GM12865 (cell line): ENCODE measurements at regions not wholly inside any gene's neighbourhood (a gene's known extent, or its start where the extent isn't known, plus 50 kb on each side); places are given as distances from the start of the nearest gene placed in this dataset.
A peak's percentile ranks its signal among the peaks of the same experiment; 100 is the strongest.

Source experiments
- DNase-seq: peaks from one replicate; pipeline ENCODE4 v3.0.0; 2010; ENCODE audit warnings: low read depth
- H3K4me3 ChIP-seq: 2 replicates; pipeline ENCODE4 v1.5.1; 2011; ENCODE audit warnings: mild to moderate bottlenecking, low read depth, low read length, control low read depth
- TF ChIP-seq, protein P1 (sequence below): IDR thresholded peaks from 2 replicates; pipeline ENCODE4 v1.5.1; 2011; ENCODE audit warnings: low read length, control low read depth, low read depth, inconsistent platforms; ENCODE audit not compliant: insufficient read depth; ENCODE audit errors: missing control alignments

DNA sequence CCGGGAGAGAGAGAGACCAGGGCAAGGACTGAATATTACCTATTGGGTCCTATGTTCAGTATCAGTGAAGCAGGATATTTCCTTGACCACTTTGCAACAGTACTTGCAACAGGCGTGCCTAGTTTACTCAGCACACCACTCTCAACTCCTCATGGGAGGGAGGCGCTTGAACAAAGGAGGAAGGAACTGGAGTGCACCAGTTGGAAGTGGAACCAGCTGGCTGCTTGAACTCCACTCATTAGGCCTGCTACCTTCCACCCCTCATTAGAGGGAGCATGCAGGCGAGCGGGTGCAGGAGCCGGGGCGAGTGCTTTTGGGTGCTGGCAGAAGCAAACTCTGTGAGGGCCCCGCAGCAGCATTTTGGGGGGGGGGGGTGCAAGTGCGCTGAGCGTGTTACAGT is 1369.6 kb upstream of the RAG2 start:
- no peak overlapping the region for H3K4me3 ChIP-seq
- TF ChIP-seq, protein P1, sequence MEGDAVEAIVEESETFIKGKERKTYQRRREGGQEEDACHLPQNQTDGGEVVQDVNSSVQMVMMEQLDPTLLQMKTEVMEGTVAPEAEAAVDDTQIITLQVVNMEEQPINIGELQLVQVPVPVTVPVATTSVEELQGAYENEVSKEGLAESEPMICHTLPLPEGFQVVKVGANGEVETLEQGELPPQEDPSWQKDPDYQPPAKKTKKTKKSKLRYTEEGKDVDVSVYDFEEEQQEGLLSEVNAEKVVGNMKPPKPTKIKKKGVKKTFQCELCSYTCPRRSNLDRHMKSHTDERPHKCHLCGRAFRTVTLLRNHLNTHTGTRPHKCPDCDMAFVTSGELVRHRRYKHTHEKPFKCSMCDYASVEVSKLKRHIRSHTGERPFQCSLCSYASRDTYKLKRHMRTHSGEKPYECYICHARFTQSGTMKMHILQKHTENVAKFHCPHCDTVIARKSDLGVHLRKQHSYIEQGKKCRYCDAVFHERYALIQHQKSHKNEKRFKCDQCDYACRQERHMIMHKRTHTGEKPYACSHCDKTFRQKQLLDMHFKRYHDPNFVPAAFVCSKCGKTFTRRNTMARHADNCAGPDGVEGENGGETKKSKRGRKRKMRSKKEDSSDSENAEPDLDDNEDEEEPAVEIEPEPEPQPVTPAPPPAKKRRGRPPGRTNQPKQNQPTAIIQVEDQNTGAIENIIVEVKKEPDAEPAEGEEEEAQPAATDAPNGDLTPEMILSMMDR, result no peak
- DNase-seq, result no peak

DNA sequence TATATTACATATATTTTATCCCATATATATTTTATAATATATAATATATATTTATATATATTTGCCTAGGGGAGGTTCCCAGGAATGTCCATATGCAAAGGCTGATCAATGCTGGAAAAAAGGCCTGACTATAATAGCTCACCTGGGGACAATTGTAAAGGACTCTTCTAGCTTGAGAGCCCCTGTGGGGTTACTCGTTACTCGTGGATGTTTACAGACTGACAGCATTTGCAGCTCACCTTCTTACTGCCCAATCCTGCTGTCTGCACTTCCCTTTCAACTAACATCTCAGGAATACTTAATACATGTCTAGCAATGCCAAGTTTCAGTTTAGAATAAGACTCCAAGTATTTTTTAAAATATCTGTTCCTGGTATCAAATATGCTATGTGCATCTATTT is 1365.4 kb upstream of the RAG2 start:
- no peak for DNase-seq
- TF ChIP-seq, protein P1, result no peak
- H3K4me3 ChIP-seq, result no peak overlapping the region

DNA sequence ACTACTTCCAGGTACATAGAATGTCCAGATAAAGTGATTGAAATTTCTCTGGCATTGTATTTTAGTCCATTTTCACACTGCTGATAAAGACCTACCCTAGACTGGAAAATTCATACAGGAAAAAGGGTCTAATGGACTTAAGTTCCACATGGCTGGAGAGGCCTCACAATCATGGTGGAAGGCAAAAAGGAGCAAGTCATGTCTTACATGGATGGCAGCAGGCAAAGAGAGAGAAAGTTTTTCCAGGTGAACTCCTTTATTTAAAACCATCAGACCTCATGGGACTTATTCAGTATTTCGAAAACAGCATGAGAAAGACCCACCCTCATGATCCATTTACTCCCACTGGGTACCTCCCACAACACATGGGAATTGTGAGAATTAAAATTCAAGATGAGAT is 1359.7 kb upstream of the RAG2 start:
- TF ChIP-seq, protein P1, result no peak
- DNase-seq, result no peak
- no peak overlapping the region for H3K4me3 ChIP-seq

DNA sequence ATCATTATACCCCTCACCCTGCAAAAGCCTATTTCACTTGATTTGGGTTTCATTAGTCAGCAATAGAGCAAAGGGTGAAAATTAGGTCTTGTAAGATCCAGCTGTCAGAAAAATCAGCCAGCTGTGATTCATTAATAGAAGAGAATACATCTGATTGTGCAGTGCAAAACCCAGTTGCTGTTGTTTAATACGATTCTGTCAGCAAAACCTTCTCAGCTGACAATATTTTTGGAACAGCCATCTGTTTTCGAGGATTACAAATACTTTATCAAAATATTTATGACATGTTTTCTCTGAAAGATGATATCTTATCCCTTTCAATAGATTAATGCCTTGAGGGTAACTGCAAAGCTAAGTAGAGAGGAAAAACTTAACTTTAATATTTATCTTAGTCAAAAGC is 1354.0 kb upstream of the RAG2 start:
- DNase-seq, result no peak
- no peak overlapping the region for H3K4me3 ChIP-seq
- TF ChIP-seq, protein P1, result no peak

DNA sequence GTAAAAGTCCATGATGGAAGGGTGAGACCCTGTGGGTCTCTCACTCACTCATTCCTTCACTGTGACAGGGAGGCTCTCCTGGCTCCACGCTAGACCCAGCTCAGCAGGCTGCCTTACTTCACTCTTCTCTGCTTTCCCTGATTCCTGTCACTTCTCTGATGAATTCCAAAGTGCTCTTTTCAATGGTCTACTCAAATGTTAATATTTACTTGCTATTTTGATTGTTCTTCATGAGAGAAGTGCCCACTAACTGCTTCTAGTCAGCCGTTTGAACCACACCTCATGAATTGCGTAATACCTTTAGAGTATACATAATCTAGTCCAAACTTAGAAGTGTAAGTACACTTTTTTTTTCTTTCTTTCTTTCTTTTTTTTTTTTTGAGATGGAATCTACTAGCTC is 1350.2 kb upstream of the RAG2 start:
- H3K4me3 ChIP-seq, result no peak overlapping the region
- DNase-seq, result no peak

DNA sequence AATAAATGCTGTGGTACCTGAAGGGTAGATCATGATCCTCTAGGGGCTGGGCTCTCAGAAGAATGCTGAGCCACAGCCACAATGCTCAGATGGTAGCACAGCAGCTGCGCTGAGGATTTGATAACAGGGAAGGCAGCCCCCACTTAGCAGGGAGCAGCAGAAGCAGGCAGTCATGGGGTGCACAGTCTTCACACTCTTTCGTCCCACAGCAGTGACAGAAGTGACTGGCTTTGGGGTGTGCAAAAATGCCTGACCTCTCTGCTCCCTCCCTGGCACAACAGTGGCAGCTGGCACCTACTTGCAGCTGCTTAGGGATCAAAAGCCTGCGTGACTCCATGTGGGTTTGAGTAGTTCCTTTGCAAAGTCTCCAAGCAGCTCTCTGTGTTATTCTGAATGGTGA is 1349.8 kb upstream of the RAG2 start:
- H3K4me3 ChIP-seq, result no peak overlapping the region
- TF ChIP-seq, protein P1, result no peak
- no peak for DNase-seq

More for the DNA sequence above, 1350.2 kb upstream of the RAG2 start:
- TF ChIP-seq, protein P1, result no peak

DNA sequence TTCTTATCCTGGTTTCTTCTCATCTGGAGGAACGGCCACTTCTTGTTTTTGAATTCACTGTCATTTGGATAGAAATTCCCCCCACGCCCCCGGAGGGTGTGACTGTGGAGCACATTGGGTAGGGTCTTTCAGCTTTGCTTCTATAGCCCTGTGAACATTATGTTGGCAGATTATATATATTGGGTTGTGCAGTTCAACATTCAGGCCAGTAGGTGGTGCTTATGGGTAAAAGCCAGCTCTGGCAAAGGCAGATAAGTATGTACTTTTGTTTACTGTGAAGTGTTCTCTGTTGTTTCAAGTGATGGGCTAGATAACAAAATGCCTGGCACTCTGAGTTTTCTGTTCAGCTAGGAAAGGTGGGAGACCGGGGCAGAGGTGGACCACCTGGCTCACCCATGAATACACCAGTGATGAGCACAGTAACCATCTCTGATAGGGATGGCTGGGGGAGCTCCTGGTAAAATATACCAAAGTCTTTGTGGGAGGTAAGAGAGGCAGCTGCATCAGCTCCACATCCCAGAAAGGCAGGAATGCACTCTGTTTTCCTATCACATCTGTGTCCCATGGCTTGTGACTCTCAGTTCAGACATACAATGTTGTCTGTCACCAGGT is 1348.2 kb upstream of the RAG2 start:
- no peak overlapping the region for H3K4me3 ChIP-seq
- TF ChIP-seq, protein P1, result peak; percentile 61
- peak; percentile 40 for DNase-seq
